ENCODE measurements at regions not wholly inside any gene's neighbourhood (a gene's known extent, or its start where the extent isn't known, plus 50 kb on each side); places are given as distances from the start of the nearest gene placed in this dataset.

GRCh38 chr11:56932572-56933220, 56.0 kb upstream of the OR5AK2 start:
- no peak overlapping the region for H3K4me3 ChIP-seq (ENCODE audit: low read depth, low read length)
- peak; percentile 58 for DNase-seq (ENCODE audit: low read depth)
- no peak for TF ChIP-seq CTCF (IDR thresholded peaks at IDR 0.05; ENCODE audit: insufficient read depth, low read length)

- no peak for DNase-seq (ENCODE audit: low read depth)
- no peak for TF ChIP-seq CTCF (IDR thresholded peaks at IDR 0.05; ENCODE audit: insufficient read depth, low read length)
- H3K4me3 ChIP-seq (ENCODE audit: low read depth, low read length): no peak overlapping the region
These were observed 65.6 kb upstream of the OR5AK2 start for GRCh38 chr11:56923116-56923515.

DNA sequence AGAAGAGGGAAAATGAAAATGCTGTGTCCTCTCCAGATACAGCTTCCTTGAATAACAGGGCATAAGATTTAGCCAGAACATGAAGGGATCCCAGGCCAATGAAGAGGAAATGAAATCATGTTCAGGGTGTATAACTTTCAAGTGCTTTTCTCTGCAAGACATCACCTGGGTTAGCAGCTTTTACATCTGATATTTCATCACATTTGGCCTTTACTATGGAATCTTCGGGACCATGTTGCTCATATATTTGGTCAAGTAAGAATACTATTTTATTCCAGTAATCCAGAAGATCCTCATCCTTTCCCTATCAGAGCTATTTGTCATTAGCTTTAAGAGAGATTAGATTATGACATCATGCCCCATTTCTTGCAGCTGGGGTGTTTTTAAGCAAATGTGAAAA, 66.3 kb upstream of the OR5AK2 start:
- no peak overlapping the region for H3K4me3 ChIP-seq (ENCODE audit: low read depth, low read length)
- no peak for TF ChIP-seq CTCF (IDR thresholded peaks at IDR 0.05; ENCODE audit: insufficient read depth, low read length)

GRCh38 chr11:56917708-56918400, 70.9 kb upstream of the OR5AK2 start:
- TF ChIP-seq CTCF (IDR thresholded peaks at IDR 0.05; ENCODE audit: insufficient read depth, low read length): no peak
- peak; percentile 1 for DNase-seq (ENCODE audit: low read depth)
- H3K4me3 ChIP-seq (ENCODE audit: low read depth, low read length): no peak overlapping the region

More for the DNA sequence above, 66.3 kb upstream of the OR5AK2 start:
- no peak for DNase-seq (ENCODE audit: low read depth)

GRCh38 chr11:56916587-56916986, 72.1 kb upstream of the OR5AK2 start:
- no peak for DNase-seq (ENCODE audit: low read depth)
- H3K4me3 ChIP-seq (ENCODE audit: low read depth, low read length): no peak overlapping the region
- no peak for TF ChIP-seq CTCF (IDR thresholded peaks at IDR 0.05; ENCODE audit: insufficient read depth, low read length)

- TF ChIP-seq CTCF (IDR thresholded peaks at IDR 0.05; ENCODE audit: insufficient read depth, low read length): no peak
- DNase-seq (ENCODE audit: low read depth): no peak
- H3K4me3 ChIP-seq (ENCODE audit: low read depth, low read length): no peak overlapping the region
These were observed 72.6 kb upstream of the OR5AK2 start for GRCh38 chr11:56916162-56916561.

All from fibroblast of the aortic adventitia (primary cell).